GM10248 (cell line): ENCODE measurements at regions not wholly inside any gene's neighbourhood (a gene's known extent, or its start where the extent isn't known, plus 50 kb on each side); places are given as distances from the start of the nearest gene placed in this dataset.

Experiments
- CTCF ChIA-PET: fragments of 300-600 bp; sonication (Branson Sonifier 250); formaldehyde crosslinking; extraction: SDS; loops from one replicate; lab custom pipeline; 2021; ENCODE audit warnings: antibody characterized with exemption; lab: Yijun Ruan, JAX
- POLR2A ChIA-PET: fragments of 350-650 bp; sonication (Branson Sonifier 250); formaldehyde crosslinking; extraction: SDS; loops from one replicate; lab custom pipeline; 2020; ENCODE audit warnings: antibody characterized with exemption; lab: Yijun Ruan, JAX
- DNase-seq: peaks from one replicate; pipeline ENCODE4 v3.0.0; 2012; ENCODE audit errors: extremely low spot score
- TF ChIP-seq, protein P1 (sequence below): IDR thresholded peaks from 2 replicates; pipeline ENCODE4 v1.5.1; 2012; ENCODE audit warnings: mild to moderate bottlenecking, low read depth; ENCODE audit errors: extremely low read depth, missing control alignments, control extremely low read depth

GRCh38 chr3:148204131-148204530 is 493.6 kb upstream of the AGTR1 start:
- no peak for DNase-seq
- TF ChIP-seq, protein P1, sequence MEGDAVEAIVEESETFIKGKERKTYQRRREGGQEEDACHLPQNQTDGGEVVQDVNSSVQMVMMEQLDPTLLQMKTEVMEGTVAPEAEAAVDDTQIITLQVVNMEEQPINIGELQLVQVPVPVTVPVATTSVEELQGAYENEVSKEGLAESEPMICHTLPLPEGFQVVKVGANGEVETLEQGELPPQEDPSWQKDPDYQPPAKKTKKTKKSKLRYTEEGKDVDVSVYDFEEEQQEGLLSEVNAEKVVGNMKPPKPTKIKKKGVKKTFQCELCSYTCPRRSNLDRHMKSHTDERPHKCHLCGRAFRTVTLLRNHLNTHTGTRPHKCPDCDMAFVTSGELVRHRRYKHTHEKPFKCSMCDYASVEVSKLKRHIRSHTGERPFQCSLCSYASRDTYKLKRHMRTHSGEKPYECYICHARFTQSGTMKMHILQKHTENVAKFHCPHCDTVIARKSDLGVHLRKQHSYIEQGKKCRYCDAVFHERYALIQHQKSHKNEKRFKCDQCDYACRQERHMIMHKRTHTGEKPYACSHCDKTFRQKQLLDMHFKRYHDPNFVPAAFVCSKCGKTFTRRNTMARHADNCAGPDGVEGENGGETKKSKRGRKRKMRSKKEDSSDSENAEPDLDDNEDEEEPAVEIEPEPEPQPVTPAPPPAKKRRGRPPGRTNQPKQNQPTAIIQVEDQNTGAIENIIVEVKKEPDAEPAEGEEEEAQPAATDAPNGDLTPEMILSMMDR, result no peak
- CTCF ChIA-PET, result interaction anchor here (1.6 kb wide), 1 partner anchor 8 kb away, joined by 4 read pairs; no protein-coding TSS in a partner anchor
- POLR2A ChIA-PET, result no interaction called here

DNA sequence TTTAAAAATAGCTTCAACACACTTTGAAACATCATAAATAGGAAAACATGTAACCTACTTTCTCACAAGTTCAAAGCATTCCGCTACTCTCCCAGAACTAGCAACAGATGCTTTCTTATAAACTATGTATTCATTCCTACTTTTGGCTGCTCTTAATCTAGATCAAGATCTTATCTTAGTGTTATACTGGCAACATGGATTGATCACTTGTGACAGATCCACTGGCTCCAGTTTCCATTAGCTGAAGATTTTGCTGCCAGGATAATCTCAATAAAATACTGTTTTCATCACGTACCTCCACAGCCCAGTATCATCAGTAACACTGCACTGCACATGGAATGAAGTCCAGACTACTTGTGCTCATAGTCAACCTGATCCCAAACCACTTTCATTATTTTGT is 491.7 kb upstream of the AGTR1 start:
- DNase-seq, result no peak
- TF ChIP-seq, protein P1, result no peak
- CTCF ChIA-PET, result interaction anchor here (1.7 kb wide), 1 partner anchor 18 kb away, joined by 3 read pairs; no protein-coding TSS in a partner anchor
- POLR2A ChIA-PET, result no interaction called here

GRCh38 chr3:148206446-148206845 is 491.3 kb upstream of the AGTR1 start:
- DNase-seq, result no peak
- POLR2A ChIA-PET, result no interaction called here
- TF ChIP-seq, protein P1, result no peak
- CTCF ChIA-PET, result interaction anchor here (1.7 kb wide), 1 partner anchor 17 kb away, joined by 3 read pairs; no protein-coding TSS in a partner anchor

- ChIA-PET POLR2A (no interaction called here), CTCF (interaction anchor here (1.8 kb wide), 1 partner anchor 13 kb away, joined by 4 read pairs; no protein-coding TSS in a partner anchor)
- no peak for DNase-seq
- TF ChIP-seq, protein P1, result no peak
Measured at GRCh38 chr3:148208975-148209374, 488.7 kb upstream of the AGTR1 start.

DNA sequence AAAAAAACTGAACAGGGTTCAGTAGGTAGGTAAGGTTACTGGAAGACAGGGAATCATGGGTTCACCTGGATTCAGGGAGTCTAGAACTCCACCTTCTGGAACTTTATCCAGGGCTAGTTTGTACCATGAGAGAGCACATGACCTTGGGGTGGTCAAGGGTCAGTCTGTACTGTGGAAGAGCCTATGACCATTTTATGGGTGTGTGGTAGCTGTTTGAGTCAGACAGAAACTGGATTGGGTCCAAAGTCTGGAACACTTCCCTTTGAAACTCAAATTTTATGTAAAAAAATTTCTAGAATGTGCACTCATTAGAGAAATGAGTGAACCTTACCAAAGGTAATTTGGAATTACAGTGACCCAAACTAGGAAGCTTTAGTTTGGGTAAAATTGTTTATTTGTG is 486.0 kb upstream of the AGTR1 start:
- ChIA-PET POLR2A (no interaction called here), CTCF (interaction anchor here (1.4 to 2.1 kb wide), 2 partner anchors 14 to 21 kb away, joined by 3 to 4 read pairs; no protein-coding TSS in a partner anchor)
- no peak for DNase-seq
- TF ChIP-seq, protein P1, result no peak

DNA sequence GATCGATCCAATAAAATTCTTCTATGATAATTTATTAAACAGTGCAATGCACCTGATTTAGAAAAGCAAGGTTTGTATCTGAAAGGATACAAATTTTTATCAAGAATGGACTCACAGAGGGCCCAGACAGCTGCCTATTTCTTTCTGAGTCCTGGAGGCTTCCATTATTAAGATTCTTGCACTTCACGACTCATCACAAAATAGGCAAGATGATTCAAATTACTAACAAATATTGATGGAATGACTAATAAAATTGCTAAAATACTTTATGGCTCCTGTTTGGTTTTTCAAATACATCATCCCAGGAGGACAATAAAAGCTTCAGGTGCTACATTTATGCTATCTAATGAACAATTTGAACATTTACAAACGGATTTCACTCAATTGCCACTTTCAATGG is 483.0 kb upstream of the AGTR1 start:
- POLR2A ChIA-PET, result no interaction called here
- DNase-seq, result no peak
- TF ChIP-seq, protein P1, result no peak
- CTCF ChIA-PET, result no interaction called here
